ENCODE measurements at regions not wholly inside any gene's neighbourhood (a gene's known extent, or its start where the extent isn't known, plus 50 kb on each side); places are given as distances from the start of the nearest gene placed in this dataset.
A peak's percentile ranks its signal among the peaks of the same experiment; 100 is the strongest.

DNA sequence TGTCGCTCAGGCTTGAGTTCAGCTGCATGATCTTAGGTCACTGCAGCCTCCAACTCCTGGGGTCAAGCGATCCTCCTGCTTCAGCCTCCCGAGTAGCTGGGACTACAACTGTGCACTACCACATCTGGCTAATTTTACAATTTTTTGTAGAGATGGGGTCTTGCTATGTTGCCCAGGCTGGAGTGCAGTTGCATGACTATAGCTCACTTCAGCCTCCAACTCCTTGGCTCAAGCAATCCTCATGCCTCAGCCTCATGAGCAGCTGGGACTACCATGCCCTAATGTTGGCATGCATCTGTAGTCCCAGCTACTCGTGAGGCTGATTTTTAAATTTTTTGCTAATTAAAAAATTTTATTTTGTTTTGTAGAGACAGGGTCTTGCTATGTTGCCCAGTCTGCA is 101.9 kb upstream of the NPTX2 start:
- DNase-seq (ENCODE audit: low spot score), result no peak

DNA sequence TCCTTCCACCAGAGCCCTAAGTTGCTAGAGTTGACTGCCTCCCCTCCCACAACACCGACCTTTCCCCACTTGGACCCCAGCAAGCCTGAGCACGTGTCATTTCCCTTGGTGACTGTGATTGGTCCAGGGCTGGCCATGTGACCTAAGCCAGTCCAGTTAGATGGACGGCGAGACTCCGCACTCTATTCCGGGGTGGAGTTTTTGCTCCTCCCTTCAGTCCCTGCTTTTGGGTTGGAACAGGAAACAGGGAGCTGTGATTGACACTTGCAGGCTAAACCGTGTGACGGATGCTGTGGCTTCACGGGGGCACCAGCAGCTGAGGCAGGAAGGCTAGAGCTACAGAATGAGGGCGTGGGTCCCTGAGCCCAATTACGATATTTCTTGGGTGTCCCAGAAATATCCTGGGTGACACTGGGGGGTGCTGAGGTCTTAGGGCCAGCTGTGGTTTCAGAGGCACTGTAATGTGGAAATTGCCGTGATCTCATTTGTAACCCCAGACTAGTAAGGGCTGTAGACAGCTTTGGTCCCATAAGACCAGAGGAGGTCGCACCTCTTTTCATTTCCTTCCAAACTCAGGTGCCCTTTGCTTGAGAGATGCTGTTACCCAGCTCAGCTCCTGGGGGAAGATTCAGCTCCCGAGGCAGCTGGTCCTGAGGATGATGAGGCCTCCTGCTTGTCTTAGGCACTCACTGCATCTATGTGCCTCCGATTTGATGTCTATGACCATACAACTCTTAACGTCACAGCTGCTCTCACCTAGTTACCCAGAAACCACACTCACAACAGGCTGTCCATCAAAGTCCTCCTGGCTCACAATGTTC is 102.7 kb upstream of the NPTX2 start:
- no peak for DNase-seq (ENCODE audit: low spot score)

GRCh38 chr7:98511175-98511574 is 105.9 kb upstream of the NPTX2 start:
- no peak for DNase-seq (ENCODE audit: low spot score)

GRCh38 chr7:98509836-98510235 is 107.2 kb upstream of the NPTX2 start:
- DNase-seq (ENCODE audit: low spot score), result no peak

DNA sequence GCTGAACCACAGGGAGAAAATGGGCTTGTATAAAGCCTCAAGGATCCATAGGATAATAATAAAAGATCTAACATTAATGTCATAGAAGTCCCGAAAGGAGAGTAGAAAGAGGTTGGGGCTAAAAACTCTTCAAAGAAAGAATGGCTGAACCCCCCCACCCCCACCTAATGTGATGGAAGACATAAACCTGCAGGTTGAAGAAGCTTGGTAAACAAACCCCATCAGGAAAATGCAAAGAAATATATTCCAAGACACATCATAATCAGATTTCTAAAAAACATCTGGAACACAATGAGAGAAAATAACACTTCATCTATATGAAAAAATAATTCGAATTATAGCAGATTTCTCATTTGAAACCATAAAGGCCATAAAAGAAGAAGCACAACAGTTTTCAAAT is 105.6 kb upstream of the BAIAP2L1 start:
- no peak for DNase-seq (ENCODE audit: low spot score)

DNA sequence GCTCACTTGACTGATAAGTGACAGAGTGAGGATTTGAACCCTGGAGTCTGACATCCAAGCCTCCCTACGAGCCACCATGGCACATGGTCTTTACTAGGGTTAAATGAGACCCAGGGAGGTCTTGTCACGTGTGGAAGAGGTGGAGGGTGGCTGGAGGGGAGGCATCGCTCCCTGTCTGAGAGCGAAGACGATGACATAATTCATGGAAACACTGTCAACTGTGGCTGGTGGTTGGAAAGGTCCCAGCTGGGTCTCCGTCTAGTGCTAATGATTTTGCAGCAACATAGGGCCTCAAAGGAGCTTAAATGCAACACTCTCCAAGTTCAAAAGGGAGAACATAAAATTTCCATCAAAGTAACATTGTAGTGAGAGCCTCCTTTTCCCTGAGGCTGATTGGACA is 99.9 kb upstream of the BAIAP2L1 start:
- no peak for DNase-seq (ENCODE audit: low spot score)

DNA sequence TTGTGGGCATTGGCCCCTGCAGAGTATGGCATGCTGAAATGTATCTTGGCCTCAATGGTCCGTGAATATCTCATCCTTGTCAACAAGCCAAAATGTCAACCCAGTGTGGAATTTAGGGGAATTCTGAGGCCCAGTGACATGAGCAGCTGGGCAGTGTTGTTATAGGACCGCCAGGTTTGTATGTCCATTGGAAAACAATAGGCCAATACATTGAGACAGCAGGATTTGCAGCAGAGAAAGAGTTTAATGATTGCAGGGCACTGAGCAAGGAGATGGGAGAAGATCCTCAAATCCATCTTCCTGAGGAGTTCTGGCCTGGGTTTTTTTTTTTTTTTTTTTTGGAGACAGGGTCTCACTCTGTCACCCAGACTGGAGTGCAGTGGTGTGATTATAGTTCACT is 95.7 kb upstream of the BAIAP2L1 start:
- DNase-seq (ENCODE audit: low spot score), result no peak

- no peak for DNase-seq (ENCODE audit: low spot score)
Measured at GRCh38 chr7:98495200-98495955, 94.5 kb upstream of the BAIAP2L1 start.

- no peak for DNase-seq (ENCODE audit: low spot score)
Measured at GRCh38 chr7:98493030-98493778, 92.3 kb upstream of the BAIAP2L1 start.

DNA sequence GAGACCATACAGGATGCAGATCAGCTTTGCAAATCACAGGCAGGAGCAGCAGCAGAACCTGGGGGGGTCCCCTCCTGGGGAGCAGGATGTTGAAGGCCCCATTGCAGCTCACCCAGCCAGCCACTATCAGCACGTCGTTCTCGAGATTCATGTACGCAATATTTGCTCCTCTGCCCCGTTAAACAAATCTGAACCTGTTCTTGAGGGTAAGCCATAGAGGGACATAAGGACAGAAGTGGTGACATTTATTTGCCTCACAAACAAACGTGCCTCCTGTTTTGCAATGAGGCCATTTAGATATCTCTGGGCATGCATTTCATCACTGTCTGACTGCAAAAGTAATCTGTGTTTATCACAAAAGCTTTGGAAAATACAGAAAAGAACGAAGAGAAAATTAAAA is 87.3 kb upstream of the BAIAP2L1 start:
- no peak for DNase-seq (ENCODE audit: low spot score)

DNA sequence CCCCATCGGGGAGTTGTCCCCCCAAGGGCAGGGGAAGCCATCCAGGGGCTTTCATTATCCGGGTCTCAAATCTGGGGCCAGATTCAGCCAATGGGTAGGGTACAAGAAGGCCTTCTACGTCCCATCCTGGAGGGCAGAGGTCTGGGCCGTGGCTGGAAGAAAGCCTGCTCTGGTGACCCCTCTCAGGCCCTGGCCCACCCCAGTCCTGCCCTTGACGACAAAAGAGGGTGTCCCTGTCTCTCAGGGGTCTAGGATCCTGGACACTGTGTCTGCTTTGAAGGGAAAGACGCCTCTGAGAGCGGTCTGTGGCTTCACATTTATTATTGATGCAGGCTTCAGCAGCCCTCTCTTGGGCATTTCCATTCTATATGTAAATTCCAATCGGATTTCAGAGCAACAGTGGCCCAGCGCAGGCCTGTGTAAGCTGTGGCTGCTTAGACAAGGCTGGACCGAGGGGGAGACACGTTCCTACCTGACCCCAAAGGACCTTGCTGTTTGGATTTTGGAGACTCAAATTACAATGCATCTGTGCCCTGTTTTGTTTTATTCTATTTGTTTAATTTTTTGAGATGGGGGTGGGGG is 83.2 kb upstream of the BAIAP2L1 start:
- DNase-seq (ENCODE audit: low spot score), result no peak

GRCh38 chr7:98483276-98483963 is 82.5 kb upstream of the BAIAP2L1 start:
- DNase-seq (ENCODE audit: low spot score), result no peak

GRCh38 chr7:98479318-98479717 is 78.4 kb upstream of the BAIAP2L1 start:
- no peak for DNase-seq (ENCODE audit: low spot score)

DNA sequence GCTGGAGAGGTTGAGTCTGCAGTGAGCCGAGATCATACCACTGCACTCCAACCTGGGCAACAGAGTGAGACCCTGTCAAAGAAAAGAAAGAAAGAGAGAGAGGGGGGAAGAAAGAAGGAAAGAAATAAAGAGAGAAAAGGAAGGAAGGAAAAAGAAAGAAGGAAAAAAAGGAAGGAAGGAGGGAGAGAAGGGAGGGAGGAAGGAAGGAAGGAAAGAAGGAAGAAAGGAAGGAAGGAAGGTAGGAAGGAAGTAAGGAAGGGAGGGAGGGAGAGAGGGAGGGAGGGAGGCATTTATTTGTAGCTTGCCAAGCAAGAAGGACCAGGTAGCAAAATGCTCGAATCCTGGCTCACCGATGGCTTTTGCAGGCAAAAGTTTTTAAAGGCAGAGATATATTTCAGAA is 74.5 kb upstream of the BAIAP2L1 start:
- DNase-seq (ENCODE audit: low spot score), result no peak

DNA sequence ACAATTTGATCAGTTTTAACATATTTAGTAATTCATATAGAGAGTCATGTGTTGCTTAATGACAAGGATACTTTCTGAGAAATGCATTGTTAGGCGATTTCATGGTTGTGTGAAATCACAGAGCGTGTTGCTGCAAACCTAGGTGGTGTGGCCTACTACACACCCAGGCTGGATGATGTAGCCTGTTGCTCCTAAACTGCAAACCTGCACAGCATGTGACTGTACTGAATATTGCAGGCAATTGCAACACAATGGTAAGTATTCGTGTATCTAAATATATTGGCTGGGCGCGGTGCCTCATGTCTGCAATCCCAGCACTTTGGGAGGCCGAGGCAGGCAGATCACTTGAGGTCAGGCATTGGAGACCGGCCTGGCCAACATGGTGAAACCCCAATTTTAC is 73.7 kb upstream of the BAIAP2L1 start:
- DNase-seq (ENCODE audit: low spot score), result no peak

DNA sequence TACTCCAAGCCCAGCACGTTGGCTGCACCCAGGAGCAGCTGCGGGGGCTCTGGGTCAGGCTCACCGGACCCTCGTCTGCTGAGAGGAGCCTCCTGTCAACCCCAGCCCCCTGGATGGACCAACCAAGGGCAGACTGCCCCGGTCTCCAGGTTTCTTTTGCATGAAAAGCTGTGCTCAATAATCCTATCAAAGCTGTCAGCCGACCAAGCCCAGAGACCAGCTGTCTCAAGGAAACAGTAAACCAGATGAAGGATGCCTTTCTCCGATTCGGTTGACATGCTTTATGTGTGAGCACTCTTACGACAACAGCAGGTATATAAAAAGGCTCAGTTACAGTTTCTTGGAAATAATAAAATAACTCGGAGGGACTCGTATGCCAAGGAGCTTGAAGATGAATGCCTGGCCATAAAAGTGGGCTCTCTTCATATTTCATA is 71.6 kb upstream of the BAIAP2L1 start:
- DNase-seq (ENCODE audit: low spot score), result no peak

DNA sequence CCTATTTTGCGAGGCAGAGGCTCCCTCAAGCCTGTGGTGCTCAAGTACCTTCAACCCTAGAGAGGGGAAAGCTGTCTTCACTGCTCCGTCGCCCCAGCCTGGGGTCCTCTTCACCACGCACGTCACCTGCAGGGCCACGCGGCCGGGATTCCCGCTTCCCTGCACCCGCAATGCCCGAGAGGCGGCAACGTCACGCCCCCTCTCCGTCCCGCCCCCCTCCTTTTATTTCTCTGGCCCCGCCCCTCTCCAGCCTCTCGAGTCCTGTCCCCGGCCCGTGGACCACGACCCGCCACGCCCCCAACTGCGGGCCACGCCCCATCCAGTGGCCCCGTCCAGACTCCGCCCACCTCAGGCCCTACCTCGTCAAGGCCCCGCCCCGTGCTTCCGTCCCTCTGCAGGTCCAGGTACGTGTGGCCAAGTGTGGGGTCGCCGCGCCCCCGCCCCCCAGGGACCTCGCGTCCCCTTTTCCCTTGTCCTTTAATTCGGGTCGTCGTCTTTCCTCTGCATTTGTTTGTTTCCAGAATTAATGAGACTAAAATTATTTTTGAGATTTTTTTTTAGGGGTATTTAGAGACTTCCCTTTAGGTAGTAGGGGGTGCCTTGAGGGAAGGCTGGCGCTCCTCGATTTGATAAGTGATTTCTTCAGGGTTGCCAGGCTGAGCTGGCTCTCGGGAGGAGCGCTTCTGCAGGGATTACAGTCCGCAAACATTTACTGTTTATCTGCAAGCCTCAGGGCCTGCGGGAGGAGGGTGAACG is 69.8 kb upstream of the BAIAP2L1 start:
- no peak for DNase-seq (ENCODE audit: low spot score)

DNA sequence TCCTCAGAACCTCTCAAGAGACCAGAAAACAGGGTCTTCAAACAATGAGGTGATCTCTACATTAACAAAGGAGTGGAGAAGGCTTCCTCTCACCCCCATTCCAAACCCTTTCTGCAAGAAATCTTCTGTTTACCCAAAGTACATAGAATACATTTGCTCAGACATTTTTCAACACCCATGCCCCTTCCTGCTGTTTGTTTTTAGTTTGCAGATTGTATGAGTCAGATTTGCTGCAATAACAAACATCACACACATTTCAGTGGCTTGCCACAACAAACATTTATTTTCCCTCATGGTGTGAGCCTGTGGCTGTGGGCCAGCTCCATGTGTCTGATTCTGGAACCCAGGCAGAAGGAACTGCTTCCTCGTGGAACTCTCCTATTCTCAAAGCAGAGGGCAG is 68.2 kb upstream of the BAIAP2L1 start:
- no peak for DNase-seq (ENCODE audit: low spot score)

- DNase-seq (ENCODE audit: low spot score), result peak; percentile 17
Measured at GRCh38 chr7:98467570-98468312, 66.9 kb upstream of the BAIAP2L1 start.

DNA sequence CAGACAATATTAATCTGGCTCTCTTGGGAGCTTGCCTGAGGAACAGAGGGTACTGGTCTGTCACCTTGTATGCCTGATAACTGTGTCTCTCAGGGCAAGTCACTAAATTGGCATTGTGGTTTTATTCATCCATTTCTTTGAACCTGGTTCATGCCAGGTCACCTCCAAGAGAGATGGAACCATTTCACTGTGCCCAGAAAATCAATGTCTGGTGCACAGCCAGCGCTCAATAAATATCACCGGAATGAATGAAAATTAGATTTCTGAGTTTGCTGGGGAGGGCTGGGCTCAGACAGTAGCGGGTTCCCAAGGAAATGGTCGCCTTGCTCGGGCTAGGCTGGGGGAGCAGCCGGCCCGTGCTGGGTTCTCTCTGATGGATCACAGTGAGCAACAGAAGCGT is 64.1 kb upstream of the BAIAP2L1 start:
- DNase-seq (ENCODE audit: low spot score), result no peak

Data from HT-29 (cell line).